Cardiac fibroblast (primary cell): ENCODE measurements at regions not wholly inside any gene's neighbourhood (a gene's known extent, or its start where the extent isn't known, plus 50 kb on each side); places are given as distances from the start of the nearest gene placed in this dataset.
"Not testable (repeated sequence)": the region's sequence is repeated elsewhere in the genome, so short reads cannot be mapped to it uniquely, and the experiment has no call there.

Source experiments
- DNase-seq, 2 donors: peaks; one replicate each; pipeline versions ENCODE4 v3.0.0 to v3.0.0-alpha.2; 2010; ENCODE audit warnings: low read depth in 2 of 2
- H3K4me3 ChIP-seq, 2 donors: replicated peaks in 1 of 2; 1 replicate in 1 of 2; 2 replicates in 1 of 2; pipeline ENCODE4 v1.5.1; 2011; ENCODE audit warnings: low read depth in 2 of 2, low read length in 2 of 2, mild to moderate bottlenecking in 2 of 2, moderate library complexity in 1 of 2
- TF ChIP-seq, protein P1 (sequence below): IDR thresholded peaks from one replicate; pipeline ENCODE4 v1.5.1; 2011; ENCODE audit warnings: low read depth, mild to moderate bottlenecking, low read length, inconsistent platforms

DNA sequence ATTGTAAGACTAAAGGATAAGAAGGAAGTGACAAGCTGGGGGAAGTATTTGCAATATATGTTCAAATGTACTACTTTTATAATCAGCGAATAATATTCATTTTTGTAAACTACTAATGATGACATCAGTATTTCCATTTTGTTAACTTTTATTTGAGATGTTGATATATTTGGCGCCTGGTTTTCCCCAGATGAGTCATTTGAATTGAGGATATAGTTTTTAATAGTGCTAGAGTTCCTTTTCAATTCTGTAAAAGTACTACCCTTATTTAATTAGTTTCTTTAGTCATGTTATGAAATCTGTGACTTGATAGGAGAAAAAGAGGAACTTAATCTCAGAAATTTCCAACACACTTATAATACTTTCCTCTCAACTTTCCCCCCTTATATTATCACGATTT, 495.3 kb downstream of the IRS1 start:
- H3K4me3 ChIP-seq, result no peak overlapping the region
- DNase-seq, result peak in 1 of 2 donors; percentile 22
- TF ChIP-seq, protein P1, sequence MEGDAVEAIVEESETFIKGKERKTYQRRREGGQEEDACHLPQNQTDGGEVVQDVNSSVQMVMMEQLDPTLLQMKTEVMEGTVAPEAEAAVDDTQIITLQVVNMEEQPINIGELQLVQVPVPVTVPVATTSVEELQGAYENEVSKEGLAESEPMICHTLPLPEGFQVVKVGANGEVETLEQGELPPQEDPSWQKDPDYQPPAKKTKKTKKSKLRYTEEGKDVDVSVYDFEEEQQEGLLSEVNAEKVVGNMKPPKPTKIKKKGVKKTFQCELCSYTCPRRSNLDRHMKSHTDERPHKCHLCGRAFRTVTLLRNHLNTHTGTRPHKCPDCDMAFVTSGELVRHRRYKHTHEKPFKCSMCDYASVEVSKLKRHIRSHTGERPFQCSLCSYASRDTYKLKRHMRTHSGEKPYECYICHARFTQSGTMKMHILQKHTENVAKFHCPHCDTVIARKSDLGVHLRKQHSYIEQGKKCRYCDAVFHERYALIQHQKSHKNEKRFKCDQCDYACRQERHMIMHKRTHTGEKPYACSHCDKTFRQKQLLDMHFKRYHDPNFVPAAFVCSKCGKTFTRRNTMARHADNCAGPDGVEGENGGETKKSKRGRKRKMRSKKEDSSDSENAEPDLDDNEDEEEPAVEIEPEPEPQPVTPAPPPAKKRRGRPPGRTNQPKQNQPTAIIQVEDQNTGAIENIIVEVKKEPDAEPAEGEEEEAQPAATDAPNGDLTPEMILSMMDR, result no peak

DNA sequence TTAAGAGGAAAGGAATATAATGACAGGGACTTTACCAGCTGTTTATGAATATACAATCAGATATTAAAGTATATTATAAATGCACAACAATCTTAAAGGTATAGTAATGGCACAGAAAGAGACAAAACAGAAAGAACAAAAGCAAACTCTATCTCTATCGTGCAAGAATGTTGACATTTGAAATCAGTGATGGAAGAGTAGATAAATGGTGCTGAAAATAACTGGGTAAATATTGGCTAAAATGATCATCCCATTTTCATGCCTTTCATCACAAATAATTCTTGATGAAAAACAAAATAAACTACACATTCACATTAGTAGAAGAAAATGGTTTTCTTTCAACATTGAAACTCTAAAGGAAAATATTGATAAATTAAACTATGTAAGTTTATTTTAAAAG, 495.9 kb downstream of the IRS1 start:
- no peak for DNase-seq
- TF ChIP-seq, protein P1, result no peak
- H3K4me3 ChIP-seq, result no peak overlapping the region

DNA sequence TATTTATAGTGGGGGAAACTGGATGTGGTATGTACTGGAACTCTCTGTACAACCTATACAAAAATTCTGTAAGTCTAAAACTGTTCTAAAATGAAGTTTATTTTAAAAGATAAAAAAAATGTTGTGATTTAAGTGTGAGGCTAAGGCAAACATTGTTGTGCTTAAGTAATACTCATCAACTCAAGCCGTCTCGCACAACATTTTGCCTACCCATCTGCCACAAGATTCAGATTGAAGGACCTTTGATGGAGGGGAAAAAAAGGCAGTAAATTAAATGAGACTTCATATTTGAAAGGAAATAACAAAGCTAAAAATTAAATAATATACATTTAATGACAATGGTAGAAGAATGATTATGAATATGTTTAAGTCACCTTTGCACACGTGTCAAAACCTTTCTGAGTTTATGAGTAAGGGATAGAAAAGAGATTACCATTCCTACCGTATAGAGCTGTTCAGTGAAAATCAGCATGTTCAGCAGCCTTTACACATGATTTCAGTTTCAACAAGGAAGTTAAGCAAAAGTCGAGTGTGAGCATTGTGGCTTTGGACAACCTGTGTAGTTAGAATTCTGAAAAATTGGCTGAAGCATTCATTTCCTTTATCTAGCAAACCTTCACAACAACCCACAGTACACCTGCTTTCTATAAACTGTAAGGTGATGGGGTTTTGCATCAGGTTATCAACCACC, 499.3 kb downstream of the IRS1 start:
- TF ChIP-seq, protein P1, result no peak
- no peak for DNase-seq

DNA sequence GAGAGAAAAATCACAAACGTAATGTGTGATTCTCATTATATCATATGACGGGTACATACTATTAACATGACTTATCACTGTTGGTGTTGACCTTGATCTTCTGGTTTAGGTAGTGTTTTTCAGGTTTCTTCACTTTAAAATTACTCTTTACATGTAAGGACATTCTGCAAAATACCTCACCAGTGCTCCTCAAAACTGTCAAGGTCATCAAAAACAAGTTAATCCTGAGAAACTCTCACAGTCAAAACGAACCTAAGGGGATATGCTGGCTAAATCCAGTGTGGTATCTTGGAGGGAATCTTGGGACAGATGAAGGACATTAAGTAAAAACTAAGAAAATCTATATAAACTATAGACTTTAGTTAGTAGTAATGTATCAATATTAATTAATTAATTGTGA, 499.8 kb downstream of the IRS1 start:
- no peak overlapping the region for H3K4me3 ChIP-seq
- no peak for DNase-seq
- TF ChIP-seq, protein P1, result no peak

More for the DNA sequence above, 499.3 kb downstream of the IRS1 start:
- H3K4me3 ChIP-seq, result no peak overlapping the region

DNA sequence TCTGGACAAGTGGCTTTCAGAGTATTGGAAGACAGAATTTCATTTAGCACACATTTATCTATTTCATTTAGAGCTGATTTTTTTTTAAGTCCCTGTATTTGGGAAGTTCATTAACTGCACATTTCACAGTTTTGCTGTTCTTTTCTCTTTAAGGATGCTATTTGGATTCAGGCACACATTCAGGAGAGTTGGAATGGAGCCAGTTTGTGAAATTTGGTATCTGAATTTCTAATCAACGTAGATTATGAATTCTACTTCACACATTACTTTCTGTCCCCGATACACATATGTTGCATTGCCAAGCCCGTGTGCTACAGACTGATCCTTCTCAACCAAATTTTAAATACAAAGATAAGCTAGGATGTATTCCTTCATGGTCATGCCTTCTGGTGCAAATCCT, 503.9 kb downstream of the IRS1 start:
- DNase-seq, result no peak
- no peak overlapping the region for H3K4me3 ChIP-seq
- TF ChIP-seq, protein P1, result no peak

DNA sequence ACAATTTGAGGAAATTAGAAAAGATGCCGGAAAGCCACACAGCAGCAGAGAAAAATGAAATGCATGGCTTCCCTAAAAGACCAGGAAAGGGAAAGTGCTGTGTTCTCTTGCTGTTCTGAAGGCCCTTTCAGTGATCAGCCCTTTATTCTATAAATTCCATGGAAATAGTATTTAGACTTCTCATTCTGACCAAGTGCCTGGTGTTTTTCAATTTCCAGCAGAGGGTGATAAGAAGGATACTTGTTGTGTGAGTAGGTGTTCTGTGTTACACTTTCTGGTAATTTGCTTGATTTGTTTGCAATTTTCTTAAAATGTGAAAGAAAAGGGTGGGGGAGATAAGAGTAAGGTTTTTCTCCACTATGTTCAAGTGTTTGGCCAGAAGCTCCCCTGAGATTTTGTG, 504.5 kb downstream of the IRS1 start:
- peak in 1 of 2 donors; percentile 40 for DNase-seq
- TF ChIP-seq, protein P1, result no peak
- H3K4me3 ChIP-seq, result no peak overlapping the region

DNA sequence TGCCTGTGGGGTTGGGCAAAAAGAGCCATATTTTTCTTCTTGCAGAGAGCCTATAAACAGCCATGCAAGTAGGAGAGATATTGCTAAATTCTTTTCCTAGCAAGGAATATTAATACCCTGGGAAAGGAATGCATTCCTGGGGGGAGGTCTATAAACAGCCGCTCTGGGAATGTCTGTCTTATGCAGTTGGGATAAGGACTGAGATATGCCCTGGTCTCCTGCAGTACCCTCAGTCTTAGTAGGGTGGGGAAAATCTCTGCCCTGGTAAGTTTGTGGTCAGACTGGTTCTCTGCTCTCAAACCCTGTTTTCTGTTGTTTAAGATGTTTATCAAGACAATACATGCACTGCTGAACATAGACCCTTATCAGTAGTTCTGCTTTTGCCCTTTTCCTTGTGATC, 508.3 kb downstream of the IRS1 start:
- not testable (repeated sequence) for DNase-seq, H3K4me3 ChIP-seq
